ENCODE measurements at regions not wholly inside any gene's neighbourhood (a gene's known extent, or its start where the extent isn't known, plus 50 kb on each side); places are given as distances from the start of the nearest gene placed in this dataset.
A peak's percentile ranks its signal among the peaks of the same experiment; 100 is the strongest.

- ATAC-seq, result no peak
- H3K36me3 Mint-ChIP-seq, result no peaks in the 10 kb centered on the region
These were observed 136.6 kb downstream of the SLC30A10 start for GRCh38 chr1:219791766-219792165.

GRCh38 chr1:219790834-219791615 is 137.3 kb downstream of the SLC30A10 start:
- H3K4me1 Mint-ChIP-seq, result no peaks in the 10 kb centered on the region
- ATAC-seq, result no peak
- no peaks in the 10 kb centered on the region for H3K9me3 Mint-ChIP-seq
- no peak overlapping the region for H3K27ac Mint-ChIP-seq
- peaks cover 26% of the 10 kb centered on the region for H3K27me3 Mint-ChIP-seq
- no peak overlapping the region for H3K4me3 Mint-ChIP-seq
- no peaks in the 10 kb centered on the region for H3K36me3 Mint-ChIP-seq

More at GRCh38 chr1:219791766-219792165, 136.6 kb downstream of the SLC30A10 start:
- Mint-ChIP-seq H3K9me3 (no peaks in the 10 kb centered on the region), H3K4me1 (no peaks in the 10 kb centered on the region), H3K27me3 (peaks cover 26% of the 10 kb centered on the region), H3K4me3 (no peak overlapping the region), H3K27ac (no peak overlapping the region)

GRCh38 chr1:219788700-219789099 is 139.7 kb downstream of the SLC30A10 start:
- H3K27me3 Mint-ChIP-seq, result peaks cover 16% of the 10 kb centered on the region
- ATAC-seq, result no peak
- H3K9me3 Mint-ChIP-seq, result no peaks in the 10 kb centered on the region
- H3K4me3 Mint-ChIP-seq, result no peak overlapping the region
- no peaks in the 10 kb centered on the region for H3K36me3 Mint-ChIP-seq
- no peak overlapping the region for H3K27ac Mint-ChIP-seq
- H3K4me1 Mint-ChIP-seq, result no peaks in the 10 kb centered on the region

- no peak overlapping the region for H3K27ac Mint-ChIP-seq
- H3K4me1 Mint-ChIP-seq, result no peaks in the 10 kb centered on the region
- H3K36me3 Mint-ChIP-seq, result no peaks in the 10 kb centered on the region
- no peak overlapping the region for H3K4me3 Mint-ChIP-seq
- ATAC-seq, result no peak
- H3K9me3 Mint-ChIP-seq, result no peaks in the 10 kb centered on the region
- H3K27me3 Mint-ChIP-seq, result peaks cover 17% of the 10 kb centered on the region
These were observed 140.3 kb downstream of the SLC30A10 start for GRCh38 chr1:219788091-219788490.

GRCh38 chr1:219784660-219785381 is 143.5 kb downstream of the SLC30A10 start:
- Mint-ChIP-seq H3K9me3 (no peaks in the 10 kb centered on the region), H3K4me1 (no peaks in the 10 kb centered on the region), H3K27ac (no peak overlapping the region), H3K36me3 (no peaks in the 10 kb centered on the region), H3K27me3 (peaks cover 20% of the 10 kb centered on the region), H3K4me3 (no peak overlapping the region)
- no peak for ATAC-seq

- no peaks in the 10 kb centered on the region for H3K36me3 Mint-ChIP-seq
- no peak for ATAC-seq
- H3K4me1 Mint-ChIP-seq, result no peaks in the 10 kb centered on the region
- H3K27me3 Mint-ChIP-seq, result peaks cover 29% of the 10 kb centered on the region
- no peak overlapping the region for H3K4me3 Mint-ChIP-seq
- no peak overlapping the region for H3K27ac Mint-ChIP-seq
- no peaks in the 10 kb centered on the region for H3K9me3 Mint-ChIP-seq
These were observed 144.6 kb downstream of the SLC30A10 start for GRCh38 chr1:219783605-219784235.

- Mint-ChIP-seq H3K4me3 (no peak overlapping the region), H3K36me3 (no peaks in the 10 kb centered on the region), H3K4me1 (no peaks in the 10 kb centered on the region), H3K27ac (no peak overlapping the region), H3K9me3 (no peaks in the 10 kb centered on the region), H3K27me3 (peaks cover 29% of the 10 kb centered on the region)
- ATAC-seq, result no peak
These were observed 145.4 kb downstream of the SLC30A10 start for GRCh38 chr1:219782929-219783328.

- ATAC-seq, result no peak
- Mint-ChIP-seq H3K4me3 (no peak overlapping the region), H3K4me1 (no peaks in the 10 kb centered on the region), H3K36me3 (no peaks in the 10 kb centered on the region), H3K27ac (no peak overlapping the region), H3K9me3 (no peaks in the 10 kb centered on the region), H3K27me3 (peaks cover 29% of the 10 kb centered on the region)
These were observed 146.0 kb downstream of the SLC30A10 start for GRCh38 chr1:219782311-219782710.

- Mint-ChIP-seq H3K9me3 (no peaks in the 10 kb centered on the region), H3K27ac (no peak overlapping the region)
These were observed 146.9 kb downstream of the SLC30A10 start for GRCh38 chr1:219781491-219781890.

GRCh38 chr1:219778793-219779369 is 149.5 kb downstream of the SLC30A10 start:
- peaks cover 2% of the 10 kb centered on the region for H3K9me3 Mint-ChIP-seq
- no peak overlapping the region for H3K4me3 Mint-ChIP-seq
- peaks cover 5% of the 10 kb centered on the region for H3K4me1 Mint-ChIP-seq
- no peak for ATAC-seq
- H3K27me3 Mint-ChIP-seq, result peaks cover 19% of the 10 kb centered on the region
- H3K27ac Mint-ChIP-seq, result no peak overlapping the region
- H3K36me3 Mint-ChIP-seq, result no peaks in the 10 kb centered on the region

More at GRCh38 chr1:219781491-219781890, 146.9 kb downstream of the SLC30A10 start:
- H3K4me1 Mint-ChIP-seq, result no peaks in the 10 kb centered on the region
- H3K4me3 Mint-ChIP-seq, result no peak overlapping the region
- H3K27me3 Mint-ChIP-seq, result peaks cover 29% of the 10 kb centered on the region
- no peaks in the 10 kb centered on the region for H3K36me3 Mint-ChIP-seq
- ATAC-seq, result peak; percentile 16

- no peak overlapping the region for H3K27ac Mint-ChIP-seq
- H3K36me3 Mint-ChIP-seq, result no peaks in the 10 kb centered on the region
- peaks cover 7% of the 10 kb centered on the region for H3K9me3 Mint-ChIP-seq
- H3K27me3 Mint-ChIP-seq, result peaks cover 12% of the 10 kb centered on the region
- peaks cover 12% of the 10 kb centered on the region for H3K4me1 Mint-ChIP-seq
- no peak overlapping the region for H3K4me3 Mint-ChIP-seq
- ATAC-seq, result no peak
These were observed 150.2 kb downstream of the SLC30A10 start for GRCh38 chr1:219778110-219778509.

GRCh38 chr1:219774386-219774785 is 154.0 kb downstream of the SLC30A10 start:
- Mint-ChIP-seq H3K4me3 (no peak overlapping the region), H3K27me3 (peaks cover 4% of the 10 kb centered on the region), H3K9me3 (peaks cover 11% of the 10 kb centered on the region), H3K4me1 (peaks cover 14% of the 10 kb centered on the region), H3K36me3 (no peaks in the 10 kb centered on the region), H3K27ac (no peak overlapping the region)
- no peak for ATAC-seq

- peaks cover 14% of the 10 kb centered on the region for H3K4me1 Mint-ChIP-seq
- H3K36me3 Mint-ChIP-seq, result no peaks in the 10 kb centered on the region
- H3K27ac Mint-ChIP-seq, result no peak overlapping the region
- no peaks in the 10 kb centered on the region for H3K27me3 Mint-ChIP-seq
- H3K9me3 Mint-ChIP-seq, result peaks cover 13% of the 10 kb centered on the region
- ATAC-seq, result peak; percentile 87
- H3K4me3 Mint-ChIP-seq, result no peak overlapping the region
These were observed 154.6 kb downstream of the SLC30A10 start for GRCh38 chr1:219773775-219774174.

GRCh38 chr1:219773110-219773509 is 155.2 kb downstream of the SLC30A10 start:
- Mint-ChIP-seq H3K27me3 (no peaks in the 10 kb centered on the region), H3K36me3 (no peaks in the 10 kb centered on the region)

More at GRCh38 chr1:219773110-219773509, 155.2 kb downstream of the SLC30A10 start:
- no peak overlapping the region for H3K4me3 Mint-ChIP-seq
- peaks cover 13% of the 10 kb centered on the region for H3K9me3 Mint-ChIP-seq
- H3K4me1 Mint-ChIP-seq, result peaks cover 14% of the 10 kb centered on the region
- ATAC-seq, result no peak
- no peak overlapping the region for H3K27ac Mint-ChIP-seq
